Panc1 (cell line): ENCODE measurements at regions not wholly inside any gene's neighbourhood (a gene's known extent, or its start where the extent isn't known, plus 50 kb on each side); places are given as distances from the start of the nearest gene placed in this dataset.

Source experiments
- ATAC-seq: fragments of 200-7000 bp; cut with Tn5 transposase; 2 replicates; pipeline ENCODE4 v1.9.1; 2020; ENCODE audit warnings: mild to moderate bottlenecking, moderate library complexity
- BruUV-seq: library from RNA; stranded (reverse); fragments of 400-500 nt; replicated peaks from 2 replicates; lab custom pipeline; 2021; lab: Mats Ljungman, UMichigan
- CTCF ChIA-PET: fragments of 300-600 bp; sonication (Branson Sonifier 250); formaldehyde crosslinking; loops from one replicate; lab custom pipeline; 2022; ENCODE audit warnings: antibody characterized with exemption; lab: Charles Lee
- POLR2A ChIA-PET: fragments of 300-600 bp; sonication (Branson Sonifier 250); formaldehyde crosslinking; loops from one replicate; lab custom pipeline; 2022; ENCODE audit warnings: antibody characterized with exemption; lab: Charles Lee
- DNase-seq: peaks from one replicate; pipeline ENCODE4 v3.0.0-alpha.2; 2010; ENCODE audit warnings: low read depth, low spot score
- H3K27ac ChIP-seq: 2 replicates; pipeline ENCODE4 v1.5.1; 2011; ENCODE audit warnings: mild to moderate bottlenecking, low read length, inconsistent platforms
- H3K27me3 ChIP-seq: fragments of 200-500 bp; sonication (Bioruptor generic); 2 replicates; pipeline ENCODE4 v1.6.0; 2014; ENCODE audit warnings: low read length, inconsistent platforms; ENCODE audit not compliant: control insufficient read depth, insufficient read depth
- H3K36me3 ChIP-seq: fragments of 200-500 bp; sonication (Bioruptor generic); 2 replicates; pipeline ENCODE4 v1.5.1; 2014; ENCODE audit warnings: inconsistent platforms, mild to moderate bottlenecking, low read length, moderate library complexity; ENCODE audit not compliant: control insufficient read depth, insufficient read depth
- H3K4me1 ChIP-seq: 2 replicates; pipeline ENCODE4 v1.5.1; 2011; ENCODE audit warnings: inconsistent platforms, mild to moderate bottlenecking, low read length, moderate library complexity; ENCODE audit not compliant: control insufficient read depth, insufficient read depth
- H3K4me3 ChIP-seq, 2 experiments: 2 replicates each; pipeline ENCODE4 v1.5.1; 2011 to 2012; ENCODE audit warnings: low read depth in 2 of 2, low read length in 2 of 2, mild to moderate bottlenecking in 2 of 2, inconsistent platforms in 1 of 2, moderate library complexity in 1 of 2
- H3K9me3 ChIP-seq: fragments of 200-500 bp; sonication (Bioruptor generic); 2 replicates; pipeline ENCODE4 v1.5.1; 2014; ENCODE audit warnings: low read depth, mild to moderate bottlenecking, inconsistent platforms, low read length, moderate library complexity; ENCODE audit not compliant: control insufficient read depth, insufficient read depth
- POLR2AphosphoS5 ChIP-seq: IDR thresholded peaks from 2 replicates; pipeline ENCODE4 v1.6.1; 2012; ENCODE audit warnings: mild to moderate bottlenecking, low read depth, low read length, moderate library complexity
- SIN3A ChIP-seq: IDR thresholded peaks from 2 replicates; pipeline ENCODE4 v1.6.1; 2012; ENCODE audit warnings: low read depth, mild to moderate bottlenecking, low read length, moderate library complexity, borderline replicate concordance; ENCODE audit not compliant: insufficient read depth
- TCF7L2 ChIP-seq: IDR thresholded peaks from 2 replicates; pipeline ENCODE4 v1.6.1; 2011; ENCODE audit warnings: mild to moderate bottlenecking, low read depth, low read length, inconsistent platforms
- in situ Hi-C: cut with HindIII; loops from 2 replicates; pipeline ENCODE4 v1.10.0; 2016; ENCODE audit warnings: low sequenced_read_pairs, low pct_unique_long_range_greater_than_20kb
- intact Hi-C: fragments of 100-400 bp; cut with micrococcal nuclease; formaldehyde crosslinking; loops from one replicate; pipeline ENCODE4 v1.10.0; 2022; ENCODE audit not compliant: unreplicated experiment
- TF ChIP-seq, protein P1 (sequence below): fragments of 450-650 bp; IDR thresholded peaks from 2 replicates; pipeline ENCODE4 v1.5.1; 2017; ENCODE audit warnings: mild to moderate bottlenecking
- TF ChIP-seq, protein P2 (sequence below), 2 experiments: IDR thresholded peaks; 2 replicates each; pipeline ENCODE4 v1.6.1; 2011 to 2012; ENCODE audit warnings: low read depth in 2 of 2, control low read depth in 1 of 2, low read length in 1 of 2, mild to moderate bottlenecking in 1 of 2, moderate library complexity in 1 of 2; ENCODE audit not compliant: insufficient read depth in 1 of 2

DNA sequence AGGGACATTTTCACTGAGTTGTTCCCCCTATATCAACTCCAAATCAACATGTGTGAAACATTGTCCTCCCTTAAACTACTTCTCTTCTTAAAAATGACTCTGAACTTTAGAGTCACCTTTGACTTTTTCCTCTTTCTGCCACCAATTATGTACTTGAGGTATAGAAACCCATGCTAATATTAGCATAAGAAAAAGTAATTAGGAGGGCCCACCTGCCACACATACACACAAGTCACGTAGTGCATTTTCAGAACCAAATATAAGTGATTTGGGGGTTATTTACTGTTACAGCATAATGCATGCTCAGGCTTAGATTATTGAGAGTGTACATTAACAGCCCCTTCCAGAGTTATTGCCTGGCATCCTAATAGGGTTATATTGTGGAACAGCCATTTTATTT lies 432.7 kb downstream of the ZIC3 start:
- POLR2A ChIA-PET: no interaction called here
- no peak overlapping the region for H3K4me3 ChIP-seq
- in situ Hi-C loops: no loop called here
- ATAC-seq: no peak
- H3K27ac ChIP-seq: no peak overlapping the region
- H3K27me3 ChIP-seq: no peaks in the 10 kb centered on the region
- intact Hi-C loops: no loop called here
- TF ChIP-seq TCF7L2 (no peak), SIN3A (no peak), POLR2AphosphoS5 (no peak)
- TF ChIP-seq, protein P1, sequence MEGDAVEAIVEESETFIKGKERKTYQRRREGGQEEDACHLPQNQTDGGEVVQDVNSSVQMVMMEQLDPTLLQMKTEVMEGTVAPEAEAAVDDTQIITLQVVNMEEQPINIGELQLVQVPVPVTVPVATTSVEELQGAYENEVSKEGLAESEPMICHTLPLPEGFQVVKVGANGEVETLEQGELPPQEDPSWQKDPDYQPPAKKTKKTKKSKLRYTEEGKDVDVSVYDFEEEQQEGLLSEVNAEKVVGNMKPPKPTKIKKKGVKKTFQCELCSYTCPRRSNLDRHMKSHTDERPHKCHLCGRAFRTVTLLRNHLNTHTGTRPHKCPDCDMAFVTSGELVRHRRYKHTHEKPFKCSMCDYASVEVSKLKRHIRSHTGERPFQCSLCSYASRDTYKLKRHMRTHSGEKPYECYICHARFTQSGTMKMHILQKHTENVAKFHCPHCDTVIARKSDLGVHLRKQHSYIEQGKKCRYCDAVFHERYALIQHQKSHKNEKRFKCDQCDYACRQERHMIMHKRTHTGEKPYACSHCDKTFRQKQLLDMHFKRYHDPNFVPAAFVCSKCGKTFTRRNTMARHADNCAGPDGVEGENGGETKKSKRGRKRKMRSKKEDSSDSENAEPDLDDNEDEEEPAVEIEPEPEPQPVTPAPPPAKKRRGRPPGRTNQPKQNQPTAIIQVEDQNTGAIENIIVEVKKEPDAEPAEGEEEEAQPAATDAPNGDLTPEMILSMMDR: no peak
- TF ChIP-seq, protein P2, sequence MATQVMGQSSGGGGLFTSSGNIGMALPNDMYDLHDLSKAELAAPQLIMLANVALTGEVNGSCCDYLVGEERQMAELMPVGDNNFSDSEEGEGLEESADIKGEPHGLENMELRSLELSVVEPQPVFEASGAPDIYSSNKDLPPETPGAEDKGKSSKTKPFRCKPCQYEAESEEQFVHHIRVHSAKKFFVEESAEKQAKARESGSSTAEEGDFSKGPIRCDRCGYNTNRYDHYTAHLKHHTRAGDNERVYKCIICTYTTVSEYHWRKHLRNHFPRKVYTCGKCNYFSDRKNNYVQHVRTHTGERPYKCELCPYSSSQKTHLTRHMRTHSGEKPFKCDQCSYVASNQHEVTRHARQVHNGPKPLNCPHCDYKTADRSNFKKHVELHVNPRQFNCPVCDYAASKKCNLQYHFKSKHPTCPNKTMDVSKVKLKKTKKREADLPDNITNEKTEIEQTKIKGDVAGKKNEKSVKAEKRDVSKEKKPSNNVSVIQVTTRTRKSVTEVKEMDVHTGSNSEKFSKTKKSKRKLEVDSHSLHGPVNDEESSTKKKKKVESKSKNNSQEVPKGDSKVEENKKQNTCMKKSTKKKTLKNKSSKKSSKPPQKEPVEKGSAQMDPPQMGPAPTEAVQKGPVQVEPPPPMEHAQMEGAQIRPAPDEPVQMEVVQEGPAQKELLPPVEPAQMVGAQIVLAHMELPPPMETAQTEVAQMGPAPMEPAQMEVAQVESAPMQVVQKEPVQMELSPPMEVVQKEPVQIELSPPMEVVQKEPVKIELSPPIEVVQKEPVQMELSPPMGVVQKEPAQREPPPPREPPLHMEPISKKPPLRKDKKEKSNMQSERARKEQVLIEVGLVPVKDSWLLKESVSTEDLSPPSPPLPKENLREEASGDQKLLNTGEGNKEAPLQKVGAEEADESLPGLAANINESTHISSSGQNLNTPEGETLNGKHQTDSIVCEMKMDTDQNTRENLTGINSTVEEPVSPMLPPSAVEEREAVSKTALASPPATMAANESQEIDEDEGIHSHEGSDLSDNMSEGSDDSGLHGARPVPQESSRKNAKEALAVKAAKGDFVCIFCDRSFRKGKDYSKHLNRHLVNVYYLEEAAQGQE (IDR thresholded peaks at IDR 0.05; ENCODE audit: insufficient read depth in 1 of 2, low read depth in 2 of 2, low read length in 1 of 2): no peak
- H3K4me1 ChIP-seq: no peaks in the 10 kb centered on the region
- CTCF ChIA-PET: no interaction called here
- no peaks in the 10 kb centered on the region for H3K36me3 ChIP-seq
- no peaks in the 10 kb centered on the region for H3K9me3 ChIP-seq
- no TSS peak for BruUV-seq
- no peak for DNase-seq

DNA sequence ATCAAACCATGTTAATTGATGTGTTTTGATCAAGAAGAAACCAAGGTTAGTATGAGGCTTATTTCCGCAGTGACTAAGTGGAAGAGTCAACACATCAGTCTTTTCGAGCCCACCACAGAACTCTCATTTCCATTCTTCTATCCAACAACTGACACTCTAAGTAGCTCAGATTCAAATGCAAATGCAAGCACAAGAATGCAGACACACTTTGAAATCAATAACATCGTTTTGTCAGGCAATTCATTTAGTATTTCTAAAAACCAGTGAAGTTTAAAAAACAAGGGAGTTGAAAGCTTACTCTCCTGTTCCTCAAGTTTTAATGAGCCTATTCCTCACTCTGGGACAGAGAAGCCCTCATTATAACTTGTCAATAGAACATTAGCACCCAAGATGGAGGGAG lies 433.1 kb downstream of the ZIC3 start:
- POLR2A ChIA-PET: no interaction called here

More for the DNA sequence above, 433.1 kb downstream of the ZIC3 start:
- no peak for TF ChIP-seq SIN3A
- no peak for TF ChIP-seq POLR2AphosphoS5
- TF ChIP-seq, protein P1: no peak
- TF ChIP-seq, protein P2 (IDR thresholded peaks at IDR 0.05; ENCODE audit: insufficient read depth in 1 of 2, low read depth in 2 of 2, low read length in 1 of 2): no peak
- TF ChIP-seq TCF7L2: no peak
- in situ Hi-C loops: no loop called here
- H3K9me3 ChIP-seq: no peaks in the 10 kb centered on the region
- no peak for DNase-seq
- H3K27ac ChIP-seq: no peak overlapping the region
- BruUV-seq: no TSS peak
- no peaks in the 10 kb centered on the region for H3K36me3 ChIP-seq
- CTCF ChIA-PET: no interaction called here
- H3K4me1 ChIP-seq: no peaks in the 10 kb centered on the region
- ATAC-seq: no peak
- no peak overlapping the region for H3K4me3 ChIP-seq
- H3K27me3 ChIP-seq: no peaks in the 10 kb centered on the region
- intact Hi-C loops: no loop called here
